IPS-18c (cell line): ENCODE measurements at regions not wholly inside any gene's neighbourhood (a gene's known extent, or its start where the extent isn't known, plus 50 kb on each side); places are given as distances from the start of the nearest gene placed in this dataset.
"Not testable (repeated sequence)": the region's sequence is repeated elsewhere in the genome, so short reads cannot be mapped to it uniquely, and the experiment has no call there.

ENCODE experiments used
- H3K4me3 ChIP-seq: 2 replicates; pipeline ENCODE4 v1.7.0; 2013; ENCODE audit warnings: low read depth, mild to moderate bottlenecking, low read length, moderate library complexity; ENCODE audit not compliant: insufficient read depth
- H3K9me3 ChIP-seq: one replicate; pipeline ENCODE4 v1.6.1; 2013; ENCODE audit warnings: mild to moderate bottlenecking, low read length, moderate library complexity; ENCODE audit not compliant: control insufficient read depth, insufficient read depth

DNA sequence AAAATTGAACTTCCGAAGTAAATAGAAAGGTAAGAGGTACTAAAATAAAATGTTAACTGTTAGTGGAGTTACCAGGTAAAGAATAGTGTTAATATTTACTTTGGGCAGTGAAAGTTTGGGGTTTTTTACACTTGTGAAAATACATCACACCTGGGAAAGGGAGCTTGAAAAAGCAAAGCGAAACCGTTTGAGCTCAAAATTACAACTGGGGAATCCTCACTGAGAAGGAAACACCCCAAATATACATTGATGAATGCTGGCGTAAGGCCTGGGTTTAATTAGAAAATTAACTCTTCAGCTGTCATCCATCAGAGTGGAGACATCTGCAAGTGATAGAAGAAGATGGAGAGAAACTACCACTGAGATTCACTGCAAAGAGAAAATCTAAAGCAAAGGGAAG, 1153.0 kb downstream of the SLITRK5 start:
- H3K9me3 ChIP-seq: no peaks in the 10 kb centered on the region
- no peak overlapping the region for H3K4me3 ChIP-seq

DNA sequence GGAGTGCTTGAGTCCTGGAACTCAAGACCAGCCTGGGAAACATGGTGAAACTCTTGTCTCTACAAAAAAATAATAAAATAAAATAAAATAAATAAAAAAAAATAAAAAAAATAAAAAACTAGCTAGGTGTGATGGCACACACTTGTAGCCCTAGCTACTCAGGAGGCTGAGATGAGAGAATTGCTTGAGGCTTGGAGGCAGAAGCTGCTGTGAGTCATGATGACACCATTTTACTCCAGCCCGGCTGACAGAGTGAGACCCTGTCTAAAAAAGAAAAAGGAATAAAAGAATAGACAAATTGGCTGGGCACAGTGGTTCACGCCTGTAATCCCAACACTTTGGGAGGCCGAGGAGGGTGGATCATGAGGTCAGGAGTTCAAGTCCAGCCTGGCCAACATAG, 1168.9 kb downstream of the SLITRK5 start:
- no peak overlapping the region for H3K4me3 ChIP-seq

DNA sequence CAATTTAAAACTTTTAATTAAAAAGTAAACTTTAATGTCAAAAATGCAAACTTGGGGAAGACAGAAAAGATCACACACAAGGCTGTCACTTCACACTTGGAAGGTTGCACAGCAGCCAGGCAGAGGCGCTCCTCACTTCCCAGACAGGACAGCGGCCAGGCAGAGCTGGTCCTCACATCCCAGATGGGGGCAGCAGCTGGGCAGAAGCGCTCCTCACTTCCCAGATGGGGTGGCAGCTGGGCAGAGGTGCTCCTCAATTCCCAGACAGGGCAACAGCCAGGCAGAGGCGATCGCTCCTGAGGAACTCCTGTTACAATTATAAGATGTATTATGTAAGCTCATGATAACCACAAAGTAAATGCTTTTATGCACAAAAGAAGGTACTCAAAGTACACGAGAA, 1181.1 kb downstream of the SLITRK5 start:
- not testable (repeated sequence) for H3K9me3 ChIP-seq, H3K4me3 ChIP-seq

More for the DNA sequence above, 1168.9 kb downstream of the SLITRK5 start:
- H3K9me3 ChIP-seq: no peaks in the 10 kb centered on the region

DNA sequence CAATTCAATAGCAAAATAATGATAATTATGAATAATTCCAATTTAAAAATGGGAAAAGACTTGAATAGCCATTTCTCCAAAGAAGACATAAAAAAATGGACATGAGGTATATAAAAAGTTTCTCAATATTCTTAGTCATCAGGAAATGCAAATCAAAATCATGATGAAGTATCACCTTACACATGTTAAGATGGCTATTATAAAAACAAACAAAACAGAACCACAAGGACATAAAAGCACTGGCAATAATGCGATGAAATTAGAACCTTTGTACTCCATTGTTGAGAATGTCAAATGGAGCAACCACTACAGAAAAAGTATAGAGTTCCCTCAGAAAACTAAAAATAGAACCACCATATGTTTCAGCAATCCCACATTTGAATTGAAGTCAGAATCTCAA, 1186.1 kb downstream of the SLITRK5 start:
- no peaks in the 10 kb centered on the region for H3K9me3 ChIP-seq
- H3K4me3 ChIP-seq: no peak overlapping the region

DNA sequence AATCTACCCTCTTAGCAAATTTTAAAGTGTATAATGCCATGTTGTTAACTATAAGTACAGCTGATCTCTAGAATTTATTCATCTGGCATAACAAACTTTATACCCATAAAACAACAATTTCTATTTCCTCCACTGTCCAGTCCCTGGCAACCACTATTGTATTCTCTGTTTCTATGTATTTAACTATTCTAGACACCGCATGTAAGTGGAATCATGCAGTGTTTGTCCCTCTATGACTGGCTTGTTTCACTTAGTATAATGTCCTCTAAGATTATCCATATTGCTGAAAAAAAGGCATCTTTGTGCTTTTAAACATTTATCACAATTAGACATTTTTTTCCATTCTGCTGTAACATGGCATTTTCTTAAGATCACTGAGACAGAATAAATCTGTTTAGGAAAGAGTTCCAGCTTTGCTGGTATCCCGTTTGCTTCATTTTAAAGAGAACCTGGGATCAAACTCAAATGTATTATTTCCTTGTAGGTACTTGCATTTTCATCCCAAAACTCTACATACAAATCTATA, 1191.0 kb downstream of the SLITRK5 start:
- H3K4me3 ChIP-seq: no peak overlapping the region
- H3K9me3 ChIP-seq: no peaks in the 10 kb centered on the region

DNA sequence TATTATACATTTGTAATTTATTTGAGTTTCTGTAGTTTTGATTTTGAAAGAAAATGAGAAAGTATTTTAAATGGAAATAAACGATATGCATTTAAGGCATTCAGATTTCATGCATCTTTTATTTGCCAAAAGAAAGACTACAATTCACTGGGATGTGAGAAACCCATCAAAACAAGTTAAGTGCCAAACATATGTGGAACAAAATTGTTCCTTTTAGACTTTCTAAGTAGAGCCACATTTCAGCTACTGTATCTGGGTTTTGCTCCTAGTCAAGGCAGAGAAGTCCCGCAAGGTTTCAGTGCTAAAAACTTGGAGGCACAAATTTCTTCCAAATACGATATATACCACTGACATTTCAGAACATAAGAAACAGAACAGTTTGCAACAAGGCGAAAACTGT, 1191.9 kb downstream of the SLITRK5 start:
- Histone ChIP-seq H3K9me3 (no peaks in the 10 kb centered on the region), H3K4me3 (no peak overlapping the region)

DNA sequence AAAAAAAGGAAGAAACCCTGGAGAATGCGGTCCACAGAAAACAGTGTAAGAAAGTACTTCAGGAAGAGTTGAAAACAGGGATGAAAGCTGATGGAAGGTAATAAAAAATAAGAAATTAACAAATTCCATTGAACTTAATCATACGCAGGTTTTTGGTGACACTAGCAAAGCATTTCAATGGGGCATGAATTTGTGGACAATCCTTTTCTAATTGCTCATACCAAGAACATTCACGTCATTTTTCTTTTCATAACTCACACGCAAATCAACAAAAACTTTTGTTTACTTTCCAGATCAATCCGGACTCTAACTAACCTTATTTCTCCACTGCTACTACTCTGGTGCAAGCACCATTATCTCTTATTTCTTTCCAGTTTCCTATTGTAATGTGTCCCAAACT, 1195.0 kb downstream of the SLITRK5 start:
- H3K9me3 ChIP-seq: peaks cover 2% of the 10 kb centered on the region
- H3K4me3 ChIP-seq: no peak overlapping the region

DNA sequence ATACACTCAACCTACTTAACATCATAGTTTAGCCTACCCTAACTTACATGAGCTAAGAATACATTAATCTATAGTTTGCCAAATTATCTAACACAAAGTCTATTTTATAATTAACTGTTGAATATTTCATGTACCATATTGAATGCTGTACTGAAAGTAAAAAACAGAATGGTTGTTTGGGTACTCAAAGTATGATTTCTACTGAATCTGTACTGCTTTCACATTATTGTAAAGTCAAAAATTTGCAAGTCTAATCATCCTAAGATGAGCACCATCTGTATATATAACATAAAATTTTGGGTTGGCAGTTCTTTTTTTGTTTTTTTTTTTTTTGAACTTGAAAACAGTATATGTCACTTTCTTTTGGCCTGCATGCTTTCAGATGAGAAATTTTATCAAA, 1212.6 kb downstream of the SLITRK5 start:
- Histone ChIP-seq H3K9me3 (peaks cover 2% of the 10 kb centered on the region), H3K4me3 (no peak overlapping the region)

DNA sequence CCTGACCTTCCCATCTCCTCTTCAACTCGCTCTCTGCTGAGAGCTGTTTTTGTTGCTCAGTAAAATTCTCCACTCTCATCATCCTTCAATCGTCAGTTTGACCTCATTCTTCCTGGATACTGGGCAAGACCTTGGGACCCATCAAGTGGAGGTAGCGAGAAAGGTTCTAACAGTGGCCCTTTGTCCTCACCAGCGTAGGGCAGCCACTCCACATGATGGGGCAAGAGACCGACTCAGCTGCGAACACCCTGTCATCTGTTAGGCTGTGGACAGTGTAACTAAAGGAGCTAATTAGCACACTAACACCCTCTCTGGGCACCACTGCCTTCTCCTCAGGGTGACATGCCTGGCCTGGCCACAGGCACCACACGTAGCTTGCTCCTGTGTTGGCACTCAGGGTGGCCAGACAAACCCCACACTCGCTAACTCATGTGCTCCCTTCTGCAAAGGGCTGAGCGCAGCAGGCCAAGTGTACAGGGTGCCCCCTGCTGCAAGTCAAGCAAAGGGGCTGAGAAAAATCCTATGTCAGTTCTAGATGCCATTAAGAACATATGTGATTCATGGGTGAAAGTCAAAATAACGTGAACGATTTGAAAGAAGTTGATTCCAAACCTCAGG, 1216.0 kb downstream of the SLITRK5 start:
- no peak overlapping the region for H3K4me3 ChIP-seq
- H3K9me3 ChIP-seq: no peaks in the 10 kb centered on the region

DNA sequence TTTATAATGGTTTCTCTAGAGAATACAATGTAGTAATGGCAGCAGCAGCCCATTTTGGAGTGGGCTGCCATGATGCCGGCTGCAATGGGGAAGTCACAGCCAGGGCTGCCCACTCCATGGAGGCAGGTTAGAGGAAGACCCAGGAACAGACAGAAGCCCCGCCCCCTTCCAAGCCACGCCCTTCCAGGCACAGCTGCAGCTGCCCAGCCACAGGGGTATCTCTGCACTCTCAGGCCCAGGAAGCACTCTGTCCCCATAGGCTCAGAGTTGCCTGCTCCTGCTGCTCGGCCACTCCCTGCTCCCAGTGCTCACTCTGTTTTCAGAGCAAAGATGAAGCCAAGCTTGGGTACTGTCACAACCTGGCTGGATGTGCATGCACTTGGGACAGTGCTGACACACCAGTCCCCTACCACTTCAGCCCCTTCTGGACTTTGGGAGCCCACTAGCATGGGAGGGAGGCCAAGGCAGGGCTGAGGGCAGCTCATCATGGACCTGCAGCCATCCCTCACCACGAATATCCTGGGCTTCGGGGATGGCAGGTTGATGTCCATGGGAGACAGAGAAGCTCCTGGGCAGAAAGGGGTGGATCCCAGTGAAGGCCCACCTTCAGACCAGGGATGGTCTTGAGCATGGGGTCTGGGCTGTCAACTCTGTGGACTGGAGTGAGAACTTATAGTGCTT, 1224.2 kb downstream of the SLITRK5 start:
- Histone ChIP-seq H3K4me3 (no peak overlapping the region), H3K9me3 (no peaks in the 10 kb centered on the region)

DNA sequence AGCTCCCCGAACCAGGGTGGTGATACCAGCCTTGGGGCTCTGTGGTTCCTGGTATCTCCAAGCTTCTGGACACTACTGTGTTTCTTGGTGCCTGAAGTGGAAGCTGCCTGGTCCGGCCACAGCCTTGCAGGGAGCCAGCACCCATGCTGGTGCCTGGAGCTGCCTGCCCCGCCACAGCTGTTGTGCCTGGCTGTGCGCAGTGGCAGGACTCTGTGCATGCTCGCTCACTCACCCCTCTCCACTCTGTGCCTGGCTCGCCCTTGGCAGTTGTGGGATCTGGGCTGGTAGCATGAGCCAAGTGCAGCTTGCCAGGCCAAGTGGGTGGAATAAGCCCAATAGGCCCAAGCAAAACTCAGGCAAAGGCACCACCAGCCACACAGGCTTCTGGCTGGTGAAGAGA, 1225.3 kb downstream of the SLITRK5 start:
- no peak overlapping the region for H3K4me3 ChIP-seq

DNA sequence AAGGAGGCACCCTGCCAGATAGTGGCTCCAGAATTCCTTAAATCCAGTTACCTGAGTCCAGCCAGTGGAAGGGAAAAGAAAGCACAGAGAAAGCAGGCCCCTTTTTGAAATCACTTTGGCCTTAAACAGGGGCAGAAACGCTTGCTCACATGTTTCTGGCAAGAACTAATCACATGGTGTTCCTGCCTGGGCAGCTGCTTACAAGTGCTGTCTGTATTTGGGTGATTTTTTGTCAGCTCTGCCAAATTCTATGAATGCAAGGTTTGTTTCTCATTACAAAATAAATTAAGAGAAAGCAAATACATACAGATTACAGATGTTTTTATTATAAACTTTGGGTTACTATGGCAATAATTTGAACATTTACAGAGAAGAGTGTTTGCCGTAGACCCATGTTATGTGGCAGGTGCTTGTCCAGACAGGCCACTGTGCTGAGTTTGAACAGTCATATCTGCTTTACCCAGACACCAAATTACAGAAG, 1237.8 kb downstream of the SLITRK5 start:
- H3K4me3 ChIP-seq: no peak overlapping the region
- H3K9me3 ChIP-seq: no peaks in the 10 kb centered on the region

More for the DNA sequence above, 1225.3 kb downstream of the SLITRK5 start:
- no peaks in the 10 kb centered on the region for H3K9me3 ChIP-seq

DNA sequence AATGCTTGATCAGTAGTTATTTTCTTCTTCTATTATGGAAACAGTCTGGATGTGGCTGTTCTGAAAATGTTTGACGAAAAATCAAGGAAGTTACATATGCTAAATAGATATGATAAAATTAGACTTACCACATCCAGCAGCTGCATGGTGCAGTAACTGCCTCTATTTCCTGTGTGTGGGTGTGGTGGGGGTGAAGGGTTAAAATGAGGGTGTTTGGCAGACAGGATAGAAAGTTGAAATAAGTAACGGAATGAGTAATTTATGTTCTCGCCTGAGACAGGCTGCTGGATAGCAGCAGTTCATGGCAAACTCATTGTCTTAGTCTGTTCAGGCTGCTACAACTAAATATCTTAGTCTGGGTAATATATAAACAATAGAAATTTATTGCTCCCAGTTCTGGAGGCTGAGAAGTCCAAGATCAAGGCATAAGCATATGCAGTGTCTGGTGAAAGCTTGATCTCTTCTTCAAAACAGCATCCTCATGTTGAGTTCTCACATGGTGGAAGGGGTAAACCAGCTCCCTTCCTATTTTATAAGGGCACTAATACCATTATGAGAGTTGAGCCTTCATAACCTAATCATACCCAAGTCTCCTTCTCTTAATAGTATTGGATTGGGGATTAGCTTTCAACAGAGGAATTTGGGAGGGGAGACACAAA, 1248.9 kb downstream of the SLITRK5 start:
- H3K9me3 ChIP-seq: no peaks in the 10 kb centered on the region
- H3K4me3 ChIP-seq: no peak overlapping the region

DNA sequence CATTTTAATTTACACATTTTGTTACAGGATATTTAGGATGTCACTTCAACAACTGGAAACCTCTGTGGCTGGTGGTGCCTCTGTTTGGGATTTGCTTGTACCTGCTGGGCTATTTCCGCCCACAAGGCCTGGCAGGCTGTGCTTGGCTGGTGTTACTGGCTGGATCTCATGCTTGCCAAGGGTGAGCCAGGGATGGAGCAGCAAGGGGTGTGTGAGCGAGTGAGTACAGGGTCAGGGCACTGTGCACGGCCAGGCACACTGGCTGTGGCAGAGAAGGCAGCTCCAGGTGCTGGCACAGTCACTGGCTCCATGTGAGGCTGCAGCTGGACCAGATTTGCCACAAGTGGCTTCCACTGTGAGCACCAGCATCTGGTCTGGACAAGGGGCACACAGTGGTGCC, 1254.8 kb downstream of the SLITRK5 start:
- no peak overlapping the region for H3K4me3 ChIP-seq
- H3K9me3 ChIP-seq: no peaks in the 10 kb centered on the region

DNA sequence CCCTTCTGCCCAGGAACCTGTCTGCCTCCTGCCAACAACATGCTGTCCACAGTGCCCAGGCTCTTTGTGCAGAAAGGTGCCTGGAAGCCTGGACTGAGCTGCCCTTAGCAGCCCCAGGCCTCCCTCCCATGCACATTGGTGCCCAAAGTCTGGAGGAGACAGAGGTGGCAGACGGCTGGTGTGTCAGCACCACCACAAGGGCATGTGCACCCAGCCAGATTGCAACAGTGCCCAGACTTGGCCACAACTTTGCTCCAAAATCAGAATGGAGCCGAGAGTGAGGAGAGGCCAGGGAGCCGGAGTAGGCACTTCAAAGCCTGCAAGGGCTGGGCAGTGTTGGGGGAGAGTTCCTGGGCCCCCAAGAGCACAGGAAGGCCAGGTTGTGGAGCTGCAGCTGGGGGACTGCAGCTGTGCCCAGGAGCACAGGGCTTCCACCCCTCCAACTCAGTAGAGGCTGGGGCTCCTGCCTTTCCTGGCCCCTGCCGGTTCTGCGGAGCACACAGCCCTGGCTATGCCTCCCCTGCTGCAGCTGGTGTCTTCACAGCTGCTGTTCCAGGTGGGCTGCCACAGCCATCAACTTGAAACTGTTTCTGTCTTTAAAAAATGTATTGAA, 1255.8 kb downstream of the SLITRK5 start:
- no peak overlapping the region for H3K4me3 ChIP-seq
- H3K9me3 ChIP-seq: no peaks in the 10 kb centered on the region

DNA sequence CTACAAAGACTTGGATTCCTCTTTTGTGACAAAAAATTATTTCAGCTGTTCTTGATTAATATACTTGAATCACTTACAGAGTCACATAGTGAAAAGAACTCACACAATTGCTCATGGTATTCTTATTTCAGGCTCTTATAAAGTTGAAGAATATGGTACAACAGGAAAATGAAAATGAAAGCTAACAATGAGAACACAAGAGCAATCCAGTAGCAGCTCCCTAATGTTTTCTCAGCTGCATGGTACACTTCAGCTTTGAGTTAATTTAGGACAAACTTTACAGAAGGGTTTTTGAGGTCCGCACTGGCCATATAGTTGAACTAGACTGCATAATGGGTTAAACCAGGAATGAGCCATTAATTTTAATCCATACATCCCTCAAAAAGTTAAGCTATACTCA, 1261.8 kb downstream of the SLITRK5 start:
- no peak overlapping the region for H3K4me3 ChIP-seq
- H3K9me3 ChIP-seq: no peaks in the 10 kb centered on the region

DNA sequence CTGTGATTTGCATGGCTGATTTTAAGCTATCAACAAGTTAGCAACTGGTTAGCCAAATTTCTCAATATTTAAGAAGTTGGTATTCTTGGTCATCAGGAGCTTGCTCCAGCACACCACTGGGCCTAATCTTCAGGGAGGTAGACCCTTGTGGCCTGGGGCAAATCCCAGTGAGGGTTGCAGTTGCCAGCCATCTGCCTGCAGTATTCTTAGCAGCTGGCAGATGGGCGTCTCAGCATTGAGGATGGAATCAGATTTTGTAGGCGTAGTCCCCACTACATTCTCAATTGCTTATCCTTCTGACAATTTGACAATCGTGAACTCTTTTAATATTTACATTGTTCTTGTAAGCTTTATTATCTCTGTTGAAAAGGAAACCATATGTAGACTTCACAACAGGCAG, 1266.2 kb downstream of the SLITRK5 start:
- Histone ChIP-seq H3K4me3 (no peak overlapping the region), H3K9me3 (no peaks in the 10 kb centered on the region)

DNA sequence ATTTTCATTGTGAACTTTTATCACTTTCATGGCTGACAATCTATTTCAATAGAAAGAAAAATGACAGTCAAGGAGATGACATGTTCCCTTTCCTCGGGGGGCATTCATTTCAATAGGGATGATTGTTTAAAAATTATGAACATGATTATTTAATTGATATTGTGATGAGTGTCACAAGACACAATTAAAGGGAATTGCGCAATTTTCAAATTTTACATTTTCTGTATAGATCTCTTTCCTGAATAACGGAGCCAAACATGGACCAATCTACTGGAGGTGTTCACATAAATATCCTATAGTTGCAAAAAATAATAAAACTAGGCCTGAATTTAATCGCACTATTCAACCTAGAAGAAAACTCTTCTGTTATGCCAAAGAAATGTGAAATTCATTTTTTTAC, 1274.6 kb downstream of the SLITRK5 start:
- no peaks in the 10 kb centered on the region for H3K9me3 ChIP-seq
- H3K4me3 ChIP-seq: no peak overlapping the region
